Panc1 (cell line): ENCODE measurements at regions not wholly inside any gene's neighbourhood (a gene's known extent, or its start where the extent isn't known, plus 50 kb on each side); places are given as distances from the start of the nearest gene placed in this dataset.

Experiments used
- ATAC-seq: fragments of 200-7000 bp; cut with Tn5 transposase; 2 replicates; pipeline ENCODE4 v1.9.1; 2020; ENCODE audit warnings: mild to moderate bottlenecking, moderate library complexity
- BruUV-seq: library from RNA; stranded (reverse); fragments of 400-500 nt; replicated peaks from 2 replicates; lab custom pipeline; 2021; lab: Mats Ljungman, UMichigan
- CTCF ChIA-PET: fragments of 300-600 bp; sonication (Branson Sonifier 250); formaldehyde crosslinking; loops from one replicate; lab custom pipeline; 2022; ENCODE audit warnings: antibody characterized with exemption; lab: Charles Lee
- POLR2A ChIA-PET: fragments of 300-600 bp; sonication (Branson Sonifier 250); formaldehyde crosslinking; loops from one replicate; lab custom pipeline; 2022; ENCODE audit warnings: antibody characterized with exemption; lab: Charles Lee
- DNase-seq: peaks from one replicate; pipeline ENCODE4 v3.0.0-alpha.2; 2010; ENCODE audit warnings: low read depth, low spot score
- H3K27ac ChIP-seq: 2 replicates; pipeline ENCODE4 v1.5.1; 2011; ENCODE audit warnings: mild to moderate bottlenecking, low read length, inconsistent platforms
- H3K27me3 ChIP-seq: fragments of 200-500 bp; sonication (Bioruptor generic); 2 replicates; pipeline ENCODE4 v1.6.0; 2014; ENCODE audit warnings: low read length, inconsistent platforms; ENCODE audit not compliant: control insufficient read depth, insufficient read depth
- H3K36me3 ChIP-seq: fragments of 200-500 bp; sonication (Bioruptor generic); 2 replicates; pipeline ENCODE4 v1.5.1; 2014; ENCODE audit warnings: inconsistent platforms, mild to moderate bottlenecking, low read length, moderate library complexity; ENCODE audit not compliant: control insufficient read depth, insufficient read depth
- H3K4me1 ChIP-seq: 2 replicates; pipeline ENCODE4 v1.5.1; 2011; ENCODE audit warnings: inconsistent platforms, mild to moderate bottlenecking, low read length, moderate library complexity; ENCODE audit not compliant: control insufficient read depth, insufficient read depth
- H3K4me3 ChIP-seq, 2 experiments: 2 replicates each; pipeline ENCODE4 v1.5.1; 2011 to 2012; ENCODE audit warnings: low read depth in 2 of 2, low read length in 2 of 2, mild to moderate bottlenecking in 2 of 2, inconsistent platforms in 1 of 2, moderate library complexity in 1 of 2
- H3K9me3 ChIP-seq: fragments of 200-500 bp; sonication (Bioruptor generic); 2 replicates; pipeline ENCODE4 v1.5.1; 2014; ENCODE audit warnings: low read depth, mild to moderate bottlenecking, inconsistent platforms, low read length, moderate library complexity; ENCODE audit not compliant: control insufficient read depth, insufficient read depth
- POLR2AphosphoS5 ChIP-seq: IDR thresholded peaks from 2 replicates; pipeline ENCODE4 v1.6.1; 2012; ENCODE audit warnings: mild to moderate bottlenecking, low read depth, low read length, moderate library complexity
- REST ChIP-seq, 2 experiments: IDR thresholded peaks; 2 replicates each; pipeline ENCODE4 v1.6.1; 2011 to 2012; ENCODE audit warnings: low read depth in 2 of 2, control low read depth in 1 of 2, low read length in 1 of 2, mild to moderate bottlenecking in 1 of 2, moderate library complexity in 1 of 2; ENCODE audit not compliant: insufficient read depth in 1 of 2
- SIN3A ChIP-seq: IDR thresholded peaks from 2 replicates; pipeline ENCODE4 v1.6.1; 2012; ENCODE audit warnings: low read depth, mild to moderate bottlenecking, low read length, moderate library complexity, borderline replicate concordance; ENCODE audit not compliant: insufficient read depth
- TCF7L2 ChIP-seq: IDR thresholded peaks from 2 replicates; pipeline ENCODE4 v1.6.1; 2011; ENCODE audit warnings: mild to moderate bottlenecking, low read depth, low read length, inconsistent platforms
- in situ Hi-C: cut with HindIII; loops from 2 replicates; pipeline ENCODE4 v1.10.0; 2016; ENCODE audit warnings: low sequenced_read_pairs, low pct_unique_long_range_greater_than_20kb
- intact Hi-C: fragments of 100-400 bp; cut with micrococcal nuclease; formaldehyde crosslinking; loops from one replicate; pipeline ENCODE4 v1.10.0; 2022; ENCODE audit not compliant: unreplicated experiment
- TF ChIP-seq, protein P1 (sequence below): fragments of 450-650 bp; IDR thresholded peaks from 2 replicates; pipeline ENCODE4 v1.5.1; 2017; ENCODE audit warnings: mild to moderate bottlenecking

DNA sequence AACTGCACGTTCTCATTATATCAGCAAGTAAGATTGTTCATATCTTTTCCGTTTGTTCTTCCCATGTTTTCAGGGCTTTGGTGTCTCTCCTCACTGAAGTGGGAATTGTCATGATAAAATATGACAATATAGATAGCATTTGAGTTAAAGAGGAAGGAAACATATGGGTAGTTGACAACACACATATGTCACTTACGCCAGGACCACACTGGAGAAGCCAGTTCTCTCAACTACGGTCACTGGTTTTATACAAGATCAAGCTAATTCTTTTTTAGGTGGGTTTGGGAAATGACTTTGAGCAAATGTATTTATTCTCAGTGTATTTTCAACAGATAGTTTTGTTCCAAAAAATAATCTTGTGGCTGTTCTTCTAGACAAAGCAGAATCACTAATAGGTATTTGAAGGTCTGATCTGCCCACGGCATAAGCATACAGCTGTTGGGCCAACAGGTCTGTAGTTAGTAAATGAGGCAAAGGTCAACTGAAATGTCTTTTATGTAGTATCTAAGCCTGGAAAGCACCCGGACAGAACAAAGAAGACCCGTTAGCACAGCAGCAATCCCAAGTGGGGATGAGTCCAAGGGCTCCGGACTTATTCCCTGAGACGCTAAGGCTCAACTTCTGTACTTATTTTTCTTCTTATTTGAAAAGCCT, 433.6 kb upstream of the ZP4 start:
- intact Hi-C loops (no loop called here), in situ Hi-C loops (no loop called here)
- TF ChIP-seq, protein P1, sequence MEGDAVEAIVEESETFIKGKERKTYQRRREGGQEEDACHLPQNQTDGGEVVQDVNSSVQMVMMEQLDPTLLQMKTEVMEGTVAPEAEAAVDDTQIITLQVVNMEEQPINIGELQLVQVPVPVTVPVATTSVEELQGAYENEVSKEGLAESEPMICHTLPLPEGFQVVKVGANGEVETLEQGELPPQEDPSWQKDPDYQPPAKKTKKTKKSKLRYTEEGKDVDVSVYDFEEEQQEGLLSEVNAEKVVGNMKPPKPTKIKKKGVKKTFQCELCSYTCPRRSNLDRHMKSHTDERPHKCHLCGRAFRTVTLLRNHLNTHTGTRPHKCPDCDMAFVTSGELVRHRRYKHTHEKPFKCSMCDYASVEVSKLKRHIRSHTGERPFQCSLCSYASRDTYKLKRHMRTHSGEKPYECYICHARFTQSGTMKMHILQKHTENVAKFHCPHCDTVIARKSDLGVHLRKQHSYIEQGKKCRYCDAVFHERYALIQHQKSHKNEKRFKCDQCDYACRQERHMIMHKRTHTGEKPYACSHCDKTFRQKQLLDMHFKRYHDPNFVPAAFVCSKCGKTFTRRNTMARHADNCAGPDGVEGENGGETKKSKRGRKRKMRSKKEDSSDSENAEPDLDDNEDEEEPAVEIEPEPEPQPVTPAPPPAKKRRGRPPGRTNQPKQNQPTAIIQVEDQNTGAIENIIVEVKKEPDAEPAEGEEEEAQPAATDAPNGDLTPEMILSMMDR, result no peak
- TF ChIP-seq SIN3A (no peak), REST (IDR thresholded peaks at IDR 0.05; ENCODE audit: insufficient read depth in 1 of 2, low read depth in 2 of 2, low read length in 1 of 2) (no peak), TCF7L2 (no peak), POLR2AphosphoS5 (no peak)
- Histone ChIP-seq H3K4me1 (no peaks in the 10 kb centered on the region), H3K27me3 (no peaks in the 10 kb centered on the region), H3K36me3 (no peaks in the 10 kb centered on the region), H3K4me3 (no peak overlapping the region), H3K9me3 (no peaks in the 10 kb centered on the region), H3K27ac (no peak overlapping the region)
- DNase-seq, result no peak
- no TSS peak for BruUV-seq
- ATAC-seq, result no peak
- CTCF ChIA-PET, result no interaction called here
- POLR2A ChIA-PET, result no interaction called here

DNA sequence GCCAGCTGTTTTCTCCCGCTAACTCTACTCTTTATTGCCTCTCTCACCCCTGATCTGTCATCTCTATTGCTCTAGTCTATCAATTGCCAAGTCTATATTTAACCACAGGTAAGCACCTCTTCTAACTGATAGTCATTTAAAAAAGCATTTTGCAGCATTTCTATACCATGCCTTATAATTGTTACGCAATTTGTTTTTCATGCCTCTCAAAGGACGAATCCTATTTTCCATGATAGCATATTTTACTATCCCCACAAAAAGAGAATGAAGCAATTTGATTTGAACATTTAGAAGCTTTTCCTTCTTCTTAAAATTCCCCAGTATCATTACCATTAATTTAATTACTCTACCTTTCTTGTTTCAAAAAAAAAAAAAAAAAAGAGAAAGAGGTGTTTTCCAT, 432.8 kb upstream of the ZP4 start:
- ChIA-PET POLR2A (interaction anchor here (0.7 kb wide), 1 partner anchor 8 kb away, joined by 3 read pairs; no protein-coding TSS in a partner anchor), CTCF (no interaction called here)
- ATAC-seq (no peak), DNase-seq (no peak)
- intact Hi-C loops, result no loop called here
- BruUV-seq, result no TSS peak
- TF ChIP-seq POLR2AphosphoS5, result no peak
- TF ChIP-seq, protein P1, result no peak
- TF ChIP-seq REST (IDR thresholded peaks at IDR 0.05; ENCODE audit: insufficient read depth in 1 of 2, low read depth in 2 of 2, low read length in 1 of 2), result no peak
- no peak for TF ChIP-seq SIN3A
- no peak for TF ChIP-seq TCF7L2
- H3K27ac ChIP-seq, result no peak overlapping the region
- no peaks in the 10 kb centered on the region for H3K4me1 ChIP-seq
- no peak overlapping the region for H3K4me3 ChIP-seq
- in situ Hi-C loops, result no loop called here
- no peaks in the 10 kb centered on the region for H3K9me3 ChIP-seq
- no peaks in the 10 kb centered on the region for H3K36me3 ChIP-seq
- no peaks in the 10 kb centered on the region for H3K27me3 ChIP-seq
